ENCODE measurements at regions not wholly inside any gene's neighbourhood (a gene's known extent, or its start where the extent isn't known, plus 50 kb on each side); places are given as distances from the start of the nearest gene placed in this dataset.

- no peaks in the 10 kb centered on the region for H3K27me3 ChIP-seq (replicated peaks; ENCODE audit: control insufficient read depth, insufficient read depth, low read length)
- TF ChIP-seq CTCF (IDR thresholded peaks at IDR 0.05; ENCODE audit: insufficient read depth, low read length, poor library complexity, severe bottlenecking), result no peak
- H3K36me3 ChIP-seq (ENCODE audit: control insufficient read depth, insufficient read depth, low read length), result no peaks in the 10 kb centered on the region
- no peak overlapping the region for H3K4me3 ChIP-seq (replicated peaks; ENCODE audit: low read depth, low read length)
- no peak for DNase-seq (ENCODE audit: extremely low read depth, insufficient read length)
Measured at GRCh38 chr2:83764447-83765005, 694.6 kb downstream of the SUCLG1 start.

GRCh38 chr2:83757329-83757728, 701.8 kb downstream of the SUCLG1 start:
- H3K4me3 ChIP-seq (replicated peaks; ENCODE audit: low read depth, low read length), result no peak overlapping the region
- no peak for DNase-seq (ENCODE audit: extremely low read depth, insufficient read length)
- H3K27me3 ChIP-seq (replicated peaks; ENCODE audit: control insufficient read depth, insufficient read depth, low read length), result no peaks in the 10 kb centered on the region
- no peak for TF ChIP-seq CTCF (IDR thresholded peaks at IDR 0.05; ENCODE audit: insufficient read depth, low read length, poor library complexity, severe bottlenecking)
- no peaks in the 10 kb centered on the region for H3K36me3 ChIP-seq (ENCODE audit: control insufficient read depth, insufficient read depth, low read length)

- no peaks in the 10 kb centered on the region for H3K36me3 ChIP-seq (ENCODE audit: control insufficient read depth, insufficient read depth, low read length)
- no peak overlapping the region for H3K4me3 ChIP-seq (replicated peaks; ENCODE audit: low read depth, low read length)
- no peak for TF ChIP-seq CTCF (IDR thresholded peaks at IDR 0.05; ENCODE audit: insufficient read depth, low read length, poor library complexity, severe bottlenecking)
- no peak for DNase-seq (ENCODE audit: extremely low read depth, insufficient read length)
- H3K27me3 ChIP-seq (replicated peaks; ENCODE audit: control insufficient read depth, insufficient read depth, low read length), result no peaks in the 10 kb centered on the region
Measured at GRCh38 chr2:83756219-83756618, 702.9 kb downstream of the SUCLG1 start.

GRCh38 chr2:83747141-83747540, 711.9 kb downstream of the SUCLG1 start:
- Histone ChIP-seq H3K36me3 (ENCODE audit: control insufficient read depth, insufficient read depth, low read length) (no peaks in the 10 kb centered on the region), H3K27me3 (replicated peaks; ENCODE audit: control insufficient read depth, insufficient read depth, low read length) (no peaks in the 10 kb centered on the region), H3K4me3 (replicated peaks; ENCODE audit: low read depth, low read length) (no peak overlapping the region)
- no peak for DNase-seq (ENCODE audit: extremely low read depth, insufficient read length)
- no peak for TF ChIP-seq CTCF (IDR thresholded peaks at IDR 0.05; ENCODE audit: insufficient read depth, low read length, poor library complexity, severe bottlenecking)

GRCh38 chr2:83744855-83745254, 714.2 kb downstream of the SUCLG1 start:
- no peak for DNase-seq (ENCODE audit: extremely low read depth, insufficient read length)
- TF ChIP-seq CTCF (IDR thresholded peaks at IDR 0.05; ENCODE audit: insufficient read depth, low read length, poor library complexity, severe bottlenecking), result no peak
- H3K4me3 ChIP-seq (replicated peaks; ENCODE audit: low read depth, low read length), result no peak overlapping the region
- H3K36me3 ChIP-seq (ENCODE audit: control insufficient read depth, insufficient read depth, low read length), result no peaks in the 10 kb centered on the region
- H3K27me3 ChIP-seq (replicated peaks; ENCODE audit: control insufficient read depth, insufficient read depth, low read length), result no peaks in the 10 kb centered on the region
